ENCODE measurements at regions not wholly inside any gene's neighbourhood (a gene's known extent, or its start where the extent isn't known, plus 50 kb on each side); places are given as distances from the start of the nearest gene placed in this dataset.

DNA sequence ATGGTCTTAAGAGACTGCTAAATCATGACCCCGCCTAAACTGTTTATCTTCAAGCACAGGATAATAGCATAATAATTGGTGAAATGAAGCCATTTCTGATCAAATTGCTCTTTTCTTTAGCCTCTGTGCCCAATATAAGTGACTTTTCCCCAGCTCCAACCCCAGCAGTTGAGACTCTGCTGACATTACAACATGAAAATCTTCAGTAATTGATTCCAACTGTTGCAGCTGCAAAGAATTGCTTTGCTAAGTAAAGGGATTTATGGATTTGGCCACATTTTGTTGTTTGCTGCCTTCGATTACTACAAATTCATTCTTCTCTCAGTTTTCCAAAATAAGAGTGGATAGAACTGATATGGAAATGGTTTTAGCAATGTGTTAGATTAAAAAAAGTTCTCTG lies 576.7 kb upstream of the LRRC4C start:
- TF ChIP-seq EP300 (IDR thresholded peaks at IDR 0.05): no peak
- TF ChIP-seq, protein P1, sequence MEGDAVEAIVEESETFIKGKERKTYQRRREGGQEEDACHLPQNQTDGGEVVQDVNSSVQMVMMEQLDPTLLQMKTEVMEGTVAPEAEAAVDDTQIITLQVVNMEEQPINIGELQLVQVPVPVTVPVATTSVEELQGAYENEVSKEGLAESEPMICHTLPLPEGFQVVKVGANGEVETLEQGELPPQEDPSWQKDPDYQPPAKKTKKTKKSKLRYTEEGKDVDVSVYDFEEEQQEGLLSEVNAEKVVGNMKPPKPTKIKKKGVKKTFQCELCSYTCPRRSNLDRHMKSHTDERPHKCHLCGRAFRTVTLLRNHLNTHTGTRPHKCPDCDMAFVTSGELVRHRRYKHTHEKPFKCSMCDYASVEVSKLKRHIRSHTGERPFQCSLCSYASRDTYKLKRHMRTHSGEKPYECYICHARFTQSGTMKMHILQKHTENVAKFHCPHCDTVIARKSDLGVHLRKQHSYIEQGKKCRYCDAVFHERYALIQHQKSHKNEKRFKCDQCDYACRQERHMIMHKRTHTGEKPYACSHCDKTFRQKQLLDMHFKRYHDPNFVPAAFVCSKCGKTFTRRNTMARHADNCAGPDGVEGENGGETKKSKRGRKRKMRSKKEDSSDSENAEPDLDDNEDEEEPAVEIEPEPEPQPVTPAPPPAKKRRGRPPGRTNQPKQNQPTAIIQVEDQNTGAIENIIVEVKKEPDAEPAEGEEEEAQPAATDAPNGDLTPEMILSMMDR (IDR thresholded peaks at IDR 0.05): no peak
- no peak for TF ChIP-seq POLR2A (IDR thresholded peaks at IDR 0.05)
- Histone ChIP-seq H3K4me3 (no peak overlapping the region), H3K9me3 (no peaks in the 10 kb centered on the region), H3K4me1 (no peaks in the 10 kb centered on the region), H3K27me3 (no peaks in the 10 kb centered on the region), H3K27ac (no peak overlapping the region), H3K36me3 (no peaks in the 10 kb centered on the region)
- WGBS, 2 donors: 61 to 74% methylated on average over 2 of the region's 2 CpGs
- DNase-seq (ENCODE audit: low spot score in 2 of 2): no peak

DNA sequence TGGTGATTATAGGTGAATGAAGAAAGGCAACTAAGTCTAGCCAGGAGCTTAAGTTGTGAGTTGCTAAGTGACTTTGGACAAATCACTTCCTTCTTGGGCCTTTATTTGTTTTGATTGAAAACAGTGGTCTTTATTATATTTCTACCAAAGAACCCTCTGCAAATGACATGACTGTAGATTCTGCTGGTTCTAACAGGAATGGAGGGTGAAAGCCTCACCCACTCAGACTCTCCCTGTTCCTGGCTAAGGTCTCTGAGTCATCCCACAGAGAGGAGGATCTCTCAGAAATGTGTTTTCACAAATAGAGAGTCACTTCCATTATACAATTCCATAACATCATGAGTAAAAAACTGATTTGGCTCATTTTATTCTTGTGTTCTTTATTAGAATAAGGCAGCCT lies 583.9 kb upstream of the LRRC4C start:
- Histone ChIP-seq H3K27ac (no peak overlapping the region), H3K4me3 (no peak overlapping the region), H3K27me3 (no peaks in the 10 kb centered on the region), H3K4me1 (no peaks in the 10 kb centered on the region), H3K36me3 (no peaks in the 10 kb centered on the region), H3K9me3 (no peaks in the 10 kb centered on the region)
- TF ChIP-seq, protein P1 (IDR thresholded peaks at IDR 0.05): no peak
- TF ChIP-seq EP300 (IDR thresholded peaks at IDR 0.05) (no peak), POLR2A (IDR thresholded peaks at IDR 0.05) (no peak)
- DNase-seq (ENCODE audit: low spot score in 2 of 2): no peak

DNA sequence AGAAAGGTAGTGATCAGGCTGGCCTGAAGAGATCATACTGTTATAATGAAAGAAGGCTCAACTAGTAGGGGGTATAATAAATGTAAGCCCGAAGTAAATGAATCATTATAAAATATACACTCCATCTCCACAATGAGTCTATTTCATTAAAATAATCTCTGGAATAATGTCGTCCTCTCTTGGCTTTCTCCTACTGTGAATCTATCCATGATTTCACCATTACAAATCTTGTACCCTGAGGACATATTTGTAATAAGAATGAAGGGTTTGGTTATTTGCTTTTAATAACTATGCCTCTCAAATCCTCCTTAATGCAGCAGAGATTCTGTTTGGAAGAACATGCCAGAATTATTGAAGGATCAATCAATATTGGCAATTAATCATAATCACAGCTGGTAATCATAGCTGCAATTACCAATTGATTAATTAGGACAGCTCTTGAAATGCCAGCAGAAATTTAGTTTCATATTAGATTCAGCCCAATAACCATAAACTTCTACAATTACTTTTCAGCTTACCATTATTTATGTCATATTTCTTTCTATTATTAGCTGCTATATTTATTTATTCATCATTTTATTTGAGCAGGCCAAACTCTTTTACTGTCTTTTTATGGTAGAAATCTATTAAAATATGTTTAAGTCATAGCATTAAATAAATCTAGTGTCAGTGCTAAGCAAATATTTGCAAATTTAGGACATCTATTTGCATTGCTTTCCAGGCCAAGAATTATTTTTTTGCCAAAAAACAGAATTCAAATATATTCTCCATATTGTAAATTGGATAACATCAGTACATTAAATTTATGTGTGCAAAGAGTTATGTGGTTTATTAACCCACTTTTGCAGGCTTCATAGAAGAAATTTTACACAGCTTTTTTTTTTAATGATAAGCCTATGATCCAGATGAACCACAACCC lies 588.4 kb upstream of the LRRC4C start:
- Histone ChIP-seq H3K9me3 (no peaks in the 10 kb centered on the region), H3K4me3 (no peak overlapping the region), H3K4me1 (no peaks in the 10 kb centered on the region), H3K27ac (no peak overlapping the region), H3K27me3 (no peaks in the 10 kb centered on the region), H3K36me3 (no peaks in the 10 kb centered on the region)
- no peak for DNase-seq (ENCODE audit: low spot score in 2 of 2)
- 56 to 65% methylated on average over 2 of the region's 2 CpGs for WGBS, 2 donors
- TF ChIP-seq EP300 (IDR thresholded peaks at IDR 0.05): no peak
- TF ChIP-seq, protein P1 (IDR thresholded peaks at IDR 0.05): no peak
- no peak for TF ChIP-seq POLR2A (IDR thresholded peaks at IDR 0.05)

DNA sequence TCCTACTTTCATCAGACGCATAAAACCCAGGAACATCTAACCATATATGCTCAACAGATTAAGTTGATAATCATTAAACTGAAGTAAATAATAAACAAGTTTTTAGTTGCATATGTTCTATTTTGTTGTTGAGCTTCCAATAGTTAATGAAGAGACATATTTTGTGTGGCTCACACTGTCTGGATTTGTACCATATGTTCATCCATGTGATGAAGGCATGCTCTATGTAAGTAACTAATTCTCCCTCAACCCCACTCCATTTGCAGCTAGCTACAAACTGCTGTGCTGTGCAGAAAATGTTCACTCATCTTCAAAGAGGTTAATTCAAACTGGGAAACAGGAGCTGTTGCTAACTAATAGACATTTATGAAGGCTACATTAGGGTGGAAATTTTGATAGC lies 589.7 kb upstream of the LRRC4C start:
- H3K9me3 ChIP-seq: no peaks in the 10 kb centered on the region
- 94 to 95% methylated on average over 1 of the region's 1 CpG for WGBS, 2 donors
- no peaks in the 10 kb centered on the region for H3K36me3 ChIP-seq
- H3K4me3 ChIP-seq: no peak overlapping the region
- no peak for DNase-seq (ENCODE audit: low spot score in 2 of 2)
- no peak overlapping the region for H3K27ac ChIP-seq
- no peaks in the 10 kb centered on the region for H3K4me1 ChIP-seq
- H3K27me3 ChIP-seq: no peaks in the 10 kb centered on the region
- TF ChIP-seq EP300 (IDR thresholded peaks at IDR 0.05) (no peak), POLR2A (IDR thresholded peaks at IDR 0.05) (no peak)
- TF ChIP-seq, protein P1 (IDR thresholded peaks at IDR 0.05): no peak

DNA sequence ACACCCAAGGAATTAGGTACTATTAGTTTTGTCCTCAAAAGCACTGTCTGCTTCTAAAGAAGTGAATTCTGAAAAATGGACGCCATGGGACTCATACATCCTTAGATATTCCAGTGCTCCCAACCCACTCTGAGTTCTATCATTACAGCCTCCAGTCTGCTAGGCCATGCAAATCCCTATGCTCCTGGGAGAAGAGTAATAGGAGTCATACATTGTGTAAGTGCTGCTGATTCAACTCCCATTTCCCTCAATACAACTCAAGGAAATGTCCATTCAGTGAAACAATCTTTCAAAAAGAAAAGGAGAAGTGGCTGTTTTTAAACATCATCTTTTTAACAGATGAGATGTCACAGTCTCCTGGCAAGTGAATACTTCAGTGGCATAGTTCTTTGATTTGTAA lies 590.2 kb upstream of the LRRC4C start:
- no peaks in the 10 kb centered on the region for H3K9me3 ChIP-seq
- TF ChIP-seq POLR2A (IDR thresholded peaks at IDR 0.05) (no peak), EP300 (IDR thresholded peaks at IDR 0.05) (no peak)
- TF ChIP-seq, protein P1 (IDR thresholded peaks at IDR 0.05): no peak
- no peaks in the 10 kb centered on the region for H3K4me1 ChIP-seq
- no peak overlapping the region for H3K27ac ChIP-seq
- no peaks in the 10 kb centered on the region for H3K36me3 ChIP-seq
- DNase-seq (ENCODE audit: low spot score in 2 of 2): no peak
- H3K4me3 ChIP-seq: no peak overlapping the region
- WGBS, 2 donors: 81 to 86% methylated on average over 1 of the region's 1 CpG
- no peaks in the 10 kb centered on the region for H3K27me3 ChIP-seq
